CMK (cell line): ENCODE measurements at regions not wholly inside any gene's neighbourhood (a gene's known extent, or its start where the extent isn't known, plus 50 kb on each side); places are given as distances from the start of the nearest gene placed in this dataset.
"Not testable (repeated sequence)": the region's sequence is repeated elsewhere in the genome, so short reads cannot be mapped to it uniquely, and the experiment has no call there.

Experiments used
- DNase-seq: peaks from one replicate; pipeline ENCODE4 v3.0.0-alpha.2; 2010; ENCODE audit warnings: low read depth

GRCh38 chr22:22372086-22372485, 127.5 kb downstream of the VPREB1 start:
- no peak for DNase-seq

DNA sequence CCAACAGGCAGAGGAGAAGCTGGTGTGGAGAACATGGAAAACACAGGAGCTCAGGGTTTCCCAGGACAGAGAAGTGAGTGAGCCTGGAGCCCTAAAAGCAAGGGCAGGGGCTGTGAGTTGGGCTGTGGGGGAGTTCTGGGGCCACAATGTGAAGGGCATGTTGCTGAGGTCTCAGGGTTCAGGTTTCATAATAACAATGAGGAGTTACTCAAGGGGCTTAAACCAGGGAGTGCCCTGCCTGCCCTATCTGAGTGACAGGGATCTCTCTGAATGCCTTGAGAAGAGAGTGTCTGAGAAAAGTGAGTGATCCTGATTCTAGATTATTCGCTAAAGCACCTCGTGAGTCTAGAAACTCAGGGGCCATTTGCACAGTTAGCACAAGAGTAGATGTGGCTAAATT, 129.6 kb downstream of the VPREB1 start:
- no peak for DNase-seq

- no peak for DNase-seq
Measured at GRCh38 chr22:22374579-22374978, 130.0 kb downstream of the VPREB1 start.

- no peak for DNase-seq
Measured at GRCh38 chr22:22375576-22376351, 131.2 kb downstream of the VPREB1 start.

DNA sequence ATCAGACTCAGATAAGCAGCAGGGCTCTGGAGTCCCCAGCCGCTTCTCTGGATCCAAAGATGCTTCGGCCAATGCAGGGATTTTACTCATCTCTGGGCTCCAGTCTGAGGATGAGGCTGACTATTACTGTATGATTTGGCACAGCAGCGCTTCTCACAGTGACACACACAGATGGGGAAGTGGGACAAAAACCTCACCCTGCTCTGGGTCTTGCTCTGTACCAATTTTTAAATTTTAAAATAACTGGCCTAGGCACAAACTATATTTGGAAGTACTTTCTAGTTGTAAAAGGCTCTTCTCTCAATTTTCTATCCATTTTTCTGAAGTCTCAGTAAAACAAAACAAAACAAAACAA, 131.7 kb downstream of the VPREB1 start:
- DNase-seq: no peak

GRCh38 chr22:22376884-22377283, 131.7 kb downstream of the ZNF280B start:
- DNase-seq: not testable (repeated sequence)

DNA sequence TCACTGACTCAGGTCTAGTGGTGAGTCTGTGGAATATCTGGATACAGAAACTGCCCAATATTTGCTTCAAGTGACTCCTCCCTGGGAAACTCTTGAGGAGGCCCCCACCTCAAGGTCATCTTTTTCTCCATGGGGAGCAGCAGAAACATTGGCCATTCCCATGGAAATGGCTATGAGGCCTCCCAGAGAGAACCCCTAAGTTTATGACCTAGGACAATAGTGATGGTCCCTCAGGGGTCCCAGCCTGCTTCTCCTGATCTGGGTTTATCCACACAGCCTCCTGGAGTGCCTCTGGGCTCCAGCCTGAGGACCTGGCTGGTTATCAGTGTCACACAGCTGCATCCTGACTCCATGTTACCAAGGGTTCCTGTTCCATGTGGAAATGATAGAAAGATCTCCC, 131.2 kb downstream of the ZNF280B start:
- DNase-seq: no peak

DNA sequence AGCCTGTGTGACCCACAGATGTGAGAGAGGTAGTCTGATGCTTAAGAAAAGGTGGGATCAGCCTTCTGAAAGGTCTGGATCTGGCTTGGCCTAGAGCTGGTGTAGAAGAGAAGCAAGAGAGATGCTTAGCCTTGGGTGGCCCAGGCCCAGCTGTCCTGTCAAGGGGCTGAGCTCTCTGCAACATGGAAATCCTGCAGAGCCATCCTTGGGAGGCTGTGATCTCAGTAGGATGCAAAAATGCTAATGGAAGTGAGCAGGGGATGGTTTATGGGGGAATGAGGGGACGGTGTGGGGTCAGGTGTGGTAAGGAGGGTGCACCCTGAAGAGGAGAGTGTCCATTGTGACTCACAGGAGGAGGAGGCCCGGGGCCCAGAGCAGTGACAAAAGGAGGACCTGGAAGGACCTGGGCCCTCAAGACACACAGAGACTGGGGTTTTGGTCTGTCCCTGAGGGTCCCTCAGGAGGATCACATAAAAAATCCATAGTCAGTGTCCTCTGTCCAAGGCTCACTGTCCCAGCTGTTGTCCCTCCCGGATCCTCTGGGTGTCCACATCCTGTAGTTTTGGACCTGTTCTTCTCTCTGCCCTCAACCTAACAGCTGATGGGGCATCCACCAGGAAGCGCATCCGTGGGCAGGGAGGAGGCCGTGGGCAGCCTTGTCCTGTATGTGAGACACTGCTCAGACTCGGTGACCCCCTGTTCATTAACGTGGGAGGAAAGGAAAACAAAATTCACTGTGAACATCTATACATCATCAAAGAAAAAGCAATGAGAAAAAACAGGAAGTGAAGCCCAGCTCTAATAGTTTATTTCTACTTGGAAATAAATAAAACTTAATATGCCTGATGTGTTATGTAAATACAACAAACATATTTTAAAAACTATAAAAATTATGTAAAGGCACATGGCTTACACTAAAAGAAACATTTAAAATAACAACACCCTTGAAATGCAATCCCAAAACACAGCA, 129.8 kb downstream of the ZNF280B start:
- no peak for DNase-seq

GRCh38 chr22:22380098-22381030, 128.2 kb downstream of the ZNF280B start:
- no peak for DNase-seq

GRCh38 chr22:22381292-22381691, 127.2 kb downstream of the ZNF280B start:
- DNase-seq: not testable (repeated sequence)

GRCh38 chr22:22384267-22384666, 124.3 kb downstream of the ZNF280B start:
- DNase-seq: no peak

- no peak for DNase-seq
Measured at GRCh38 chr22:22384668-22385244, 123.8 kb downstream of the ZNF280B start.

DNA sequence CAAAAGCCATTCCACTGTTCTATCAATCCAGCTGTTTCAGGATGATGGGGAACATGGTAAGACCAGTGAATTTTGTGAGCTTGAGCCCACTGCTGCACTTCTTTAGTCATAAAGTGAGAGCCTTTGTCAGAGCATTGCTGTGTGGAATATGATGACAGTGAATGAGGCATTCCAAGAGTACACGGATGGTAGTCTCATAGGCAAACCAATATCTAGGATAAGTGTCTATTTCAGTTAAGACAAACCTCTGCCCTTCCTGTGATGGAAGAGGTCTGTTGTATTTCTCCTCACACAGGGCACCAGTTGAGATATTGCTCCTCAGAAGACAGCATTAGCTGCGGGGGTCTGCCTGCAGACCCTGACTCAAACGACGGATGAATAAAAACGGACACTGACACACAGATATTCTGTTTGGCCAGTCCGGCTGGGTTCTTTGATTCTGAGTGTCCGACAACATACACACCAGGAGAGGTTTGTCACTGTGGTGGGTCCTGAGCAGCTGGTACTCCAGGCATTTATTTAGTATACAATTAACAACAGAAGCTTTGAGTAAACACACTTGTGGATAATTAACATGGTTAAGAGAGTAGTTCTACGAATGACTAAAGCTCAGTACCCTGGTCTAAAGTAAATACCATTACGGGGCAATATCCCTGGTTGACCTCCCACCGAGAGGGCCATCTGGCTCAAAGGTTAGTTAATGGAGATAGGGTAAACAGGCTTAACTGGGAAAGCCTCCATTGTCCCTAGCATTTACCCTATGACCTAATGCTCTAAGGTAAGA, 121.7 kb downstream of the ZNF280B start:
- no peak for DNase-seq

DNA sequence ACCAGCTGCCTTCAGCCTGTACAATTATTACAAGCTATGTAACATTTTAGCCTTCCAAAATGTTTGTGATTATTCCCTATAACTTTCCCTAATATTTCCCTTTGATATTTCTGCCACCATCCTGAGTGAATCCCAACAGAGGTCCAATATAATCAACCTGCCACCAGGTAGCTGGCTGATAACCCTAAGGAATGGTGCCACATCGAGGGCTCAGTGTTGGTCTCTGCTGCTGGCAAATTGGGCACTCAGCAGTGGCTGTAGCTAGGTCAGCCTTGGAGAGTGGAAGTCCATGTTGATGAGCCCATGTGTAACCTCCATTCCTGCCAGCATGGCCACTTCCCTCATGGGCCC, 121.2 kb downstream of the ZNF280B start:
- no peak for DNase-seq

- no peak for DNase-seq
Measured at GRCh38 chr22:22388090-22388489, 120.5 kb downstream of the ZNF280B start.

DNA sequence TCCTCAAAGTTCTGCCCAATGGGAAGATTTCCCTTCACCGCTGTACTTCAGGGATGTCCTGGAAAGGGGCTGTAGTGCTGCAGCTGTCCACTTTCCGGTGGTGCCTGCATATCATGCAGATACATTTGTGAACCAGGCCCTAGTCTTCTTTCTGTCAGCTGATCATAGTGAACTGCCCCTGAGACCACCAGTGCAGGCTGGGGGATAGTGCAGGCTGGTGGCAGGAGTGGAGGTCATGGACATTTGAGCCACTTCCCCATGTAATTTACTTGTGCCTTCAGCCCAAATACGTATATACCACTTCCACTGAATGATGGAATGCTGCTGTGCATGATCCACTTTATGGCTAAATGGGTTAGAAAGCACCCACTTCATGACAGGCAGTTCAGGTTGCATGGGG, 120.0 kb downstream of the ZNF280B start:
- DNase-seq: no peak

GRCh38 chr22:22389467-22389866, 119.1 kb downstream of the ZNF280B start:
- no peak for DNase-seq

DNA sequence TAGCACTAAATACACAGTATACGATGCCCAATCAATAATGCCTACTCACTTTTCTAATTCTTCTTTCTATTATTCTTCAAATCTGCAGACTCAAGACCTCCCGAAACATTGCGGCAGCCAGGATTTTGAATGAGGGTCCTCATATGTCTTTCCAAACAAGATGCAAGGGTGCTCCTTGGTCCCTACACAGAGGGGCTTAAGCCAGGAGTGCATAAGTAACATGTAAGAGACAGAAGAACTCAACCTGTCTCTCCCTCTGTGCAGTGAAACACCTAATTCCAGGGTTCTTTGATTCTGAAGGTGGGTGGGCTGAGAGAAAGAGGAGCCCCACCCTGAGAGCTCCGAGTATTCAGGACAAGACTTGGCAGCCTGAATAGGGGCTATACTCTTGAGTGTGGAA, 117.6 kb downstream of the ZNF280B start:
- DNase-seq: no peak

DNA sequence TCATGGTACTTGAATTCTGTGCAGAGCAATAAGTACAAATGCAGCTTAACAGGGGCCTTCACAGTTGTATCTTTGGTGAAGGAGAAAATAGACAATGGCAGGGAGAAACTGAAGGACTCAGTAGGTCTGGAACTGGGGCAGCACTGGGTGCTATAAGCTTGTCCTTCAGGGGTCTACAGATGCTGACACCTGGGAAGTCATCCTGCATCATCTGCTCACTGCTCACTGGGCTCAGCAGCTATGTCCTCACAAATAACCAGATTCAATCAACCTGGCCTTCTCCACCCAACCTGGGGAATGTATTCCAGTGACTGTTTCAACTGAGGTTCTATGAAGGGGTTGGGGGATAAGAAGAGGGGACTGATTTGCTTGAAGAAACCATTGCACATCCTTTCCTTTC, 117.0 kb downstream of the ZNF280B start:
- no peak for DNase-seq

GRCh38 chr22:22392131-22392530, 116.4 kb downstream of the ZNF280B start:
- no peak for DNase-seq

DNA sequence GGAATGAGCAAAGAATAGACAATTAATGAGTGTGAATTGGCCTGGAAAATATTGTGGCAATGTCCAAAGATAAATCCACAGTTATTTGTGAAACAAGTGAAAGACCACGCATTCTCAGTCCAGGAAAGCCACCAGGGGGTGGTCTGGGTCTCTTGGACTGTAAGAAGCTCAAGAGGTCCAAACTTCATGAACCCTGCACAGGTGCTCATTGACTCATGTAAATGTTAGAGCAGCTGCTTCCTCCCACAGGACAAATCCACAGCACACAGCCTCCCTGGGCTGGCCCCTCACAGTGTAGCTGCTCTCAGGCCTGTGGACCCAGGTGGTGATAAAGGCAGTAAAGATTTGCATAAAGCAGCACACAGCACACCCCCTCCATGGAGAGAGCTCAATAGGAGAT, 114.0 kb downstream of the ZNF280B start:
- DNase-seq: no peak
